ENCODE measurements at regions not wholly inside any gene's neighbourhood (a gene's known extent, or its start where the extent isn't known, plus 50 kb on each side); places are given as distances from the start of the nearest gene placed in this dataset.

GRCh38 chr15:46676233-46677206 is 1040.8 kb upstream of the SEMA6D start:
- peak; percentile 55 for DNase-seq

GRCh38 chr15:46677491-46677890 is 1039.8 kb upstream of the SEMA6D start:
- no peak for DNase-seq

GRCh38 chr15:46681901-46682300 is 1035.4 kb upstream of the SEMA6D start:
- DNase-seq, result no peak

- no peak for DNase-seq
Observed at GRCh38 chr15:46682969-46683791, 1034.1 kb upstream of the SEMA6D start.

- no peak for DNase-seq
Observed at GRCh38 chr15:46685096-46685495, 1032.2 kb upstream of the SEMA6D start.

GRCh38 chr15:46685681-46686080 is 1031.6 kb upstream of the SEMA6D start:
- no peak for DNase-seq

DNA sequence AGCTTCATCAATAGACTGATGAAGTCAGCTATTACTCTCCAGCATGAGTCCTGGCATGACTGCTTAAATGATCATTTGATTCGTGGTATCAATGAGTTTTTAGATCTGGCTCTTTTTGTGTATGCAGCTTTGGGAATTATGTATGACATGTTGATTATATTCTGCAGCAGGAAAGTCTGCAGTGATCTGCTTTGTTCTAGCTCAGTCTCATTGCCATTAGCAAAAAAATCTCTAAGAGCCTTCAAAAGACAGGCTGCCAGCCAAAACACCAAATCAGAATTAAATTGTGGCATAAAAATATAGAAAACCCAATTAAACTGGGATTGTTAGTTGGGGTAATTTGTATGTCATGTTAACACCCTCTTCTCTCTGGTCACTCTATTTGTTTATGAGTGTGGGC is 1021.0 kb upstream of the SEMA6D start:
- DNase-seq, result no peak

DNA sequence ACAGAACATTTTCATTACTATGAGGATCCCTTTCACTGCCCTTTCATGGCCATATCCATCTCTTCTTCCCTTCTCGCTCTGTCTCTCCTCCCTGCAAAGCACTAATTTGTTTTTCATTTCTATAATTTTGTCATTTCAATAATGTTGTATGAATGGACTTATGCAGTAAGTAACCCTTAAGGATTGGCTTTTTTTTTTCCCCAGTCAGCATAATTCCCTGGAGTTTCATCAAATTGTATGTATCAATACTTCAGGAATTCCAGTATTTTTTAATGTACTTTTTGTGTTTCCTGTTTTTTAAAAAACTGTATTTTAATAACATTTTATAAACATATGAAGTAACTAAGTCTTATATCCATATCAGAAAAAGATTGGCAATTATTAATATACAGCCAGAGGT is 1016.0 kb upstream of the SEMA6D start:
- no peak for DNase-seq

DNA sequence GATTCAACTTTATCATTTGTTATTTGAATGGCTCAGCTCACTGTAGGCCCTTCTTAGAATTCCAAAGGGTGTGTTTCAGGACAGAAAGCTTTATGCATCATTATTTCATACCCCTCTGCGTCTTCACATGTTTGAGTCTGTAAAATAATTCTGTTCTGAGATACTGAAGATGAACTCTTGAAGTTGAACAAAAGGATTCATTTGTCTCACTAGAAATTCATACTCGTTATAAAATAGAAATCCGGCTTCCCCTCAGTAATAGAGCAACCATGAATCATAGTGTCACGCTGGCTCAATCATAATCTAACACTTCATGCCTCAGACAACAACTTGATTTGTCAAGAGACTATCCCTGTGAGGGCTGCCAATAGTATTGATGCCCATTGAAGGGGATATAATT is 1015.4 kb upstream of the SEMA6D start:
- DNase-seq, result no peak

DNA sequence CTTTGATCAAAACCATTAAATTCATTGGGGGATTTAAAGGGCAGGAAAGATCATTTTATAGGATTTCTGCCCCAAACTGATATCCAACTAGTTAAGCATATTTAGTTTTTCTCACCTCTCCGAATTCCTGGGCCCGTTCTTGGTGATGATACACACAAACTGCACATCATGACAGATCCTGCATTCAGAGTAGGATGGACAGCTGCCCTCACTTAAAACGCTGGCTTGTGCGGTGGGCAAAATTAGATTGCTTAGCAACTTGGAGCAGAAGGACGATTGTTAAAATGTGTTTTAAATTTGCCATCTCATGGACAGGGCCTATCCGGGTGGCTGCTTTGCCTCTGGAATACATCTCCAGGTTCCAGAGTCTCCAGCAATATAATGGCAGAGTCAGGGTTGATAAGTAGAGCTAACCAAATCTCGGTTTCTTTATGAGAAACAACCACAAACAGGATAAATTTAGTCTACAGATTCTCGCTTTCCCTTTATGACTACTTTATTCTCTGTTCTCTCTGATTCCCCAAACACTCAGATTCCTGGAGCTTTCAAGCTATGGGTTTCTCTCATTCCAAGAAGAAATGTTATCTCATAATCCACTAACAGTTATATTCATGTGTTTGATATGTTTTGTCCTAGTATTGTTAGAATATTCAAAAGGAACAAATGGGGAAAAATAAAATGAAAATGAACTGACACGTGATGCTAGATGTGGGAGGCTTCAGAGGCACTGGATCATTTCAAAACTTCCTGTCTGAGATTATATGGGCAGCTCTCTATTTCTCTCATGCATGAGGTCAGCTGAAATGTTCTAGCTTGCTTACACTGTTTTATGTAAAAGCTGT is 1014.1 kb upstream of the SEMA6D start:
- DNase-seq, result no peak

DNA sequence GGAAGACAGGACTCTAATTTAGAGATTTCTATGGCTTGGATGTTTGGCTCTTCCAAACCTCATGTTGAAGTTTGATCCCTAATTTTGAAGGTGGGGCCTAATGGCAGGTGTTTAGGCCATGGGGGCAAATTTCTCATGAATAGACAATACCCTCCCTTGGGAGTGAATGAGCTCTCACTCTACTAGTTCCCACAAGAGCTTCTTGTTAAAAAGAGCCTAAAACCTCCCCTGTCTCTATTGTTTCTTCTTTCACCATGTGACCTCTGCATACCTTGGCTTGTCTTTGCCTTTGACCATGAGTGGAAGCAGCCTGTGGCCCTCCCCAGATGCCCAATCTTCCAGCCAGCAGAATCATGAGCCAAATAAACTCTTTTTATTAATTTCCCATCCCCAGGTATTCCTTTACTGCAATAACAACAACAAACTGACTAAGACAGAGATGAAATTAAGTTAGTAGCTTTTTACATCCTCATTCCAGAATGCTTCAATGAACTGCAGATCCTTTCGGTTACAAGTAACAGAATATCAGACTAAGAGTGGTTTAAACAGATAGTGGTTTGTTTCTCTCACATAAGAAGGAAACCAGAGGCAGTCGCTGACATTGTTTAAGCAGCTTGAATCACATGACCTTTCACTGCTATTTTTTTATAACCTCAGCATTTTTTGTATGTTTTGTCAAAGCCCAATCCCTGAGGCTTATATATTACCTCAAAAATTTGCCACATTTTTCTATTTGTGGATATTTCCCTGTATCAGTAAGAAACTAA is 1013.3 kb upstream of the SEMA6D start:
- no peak for DNase-seq

DNA sequence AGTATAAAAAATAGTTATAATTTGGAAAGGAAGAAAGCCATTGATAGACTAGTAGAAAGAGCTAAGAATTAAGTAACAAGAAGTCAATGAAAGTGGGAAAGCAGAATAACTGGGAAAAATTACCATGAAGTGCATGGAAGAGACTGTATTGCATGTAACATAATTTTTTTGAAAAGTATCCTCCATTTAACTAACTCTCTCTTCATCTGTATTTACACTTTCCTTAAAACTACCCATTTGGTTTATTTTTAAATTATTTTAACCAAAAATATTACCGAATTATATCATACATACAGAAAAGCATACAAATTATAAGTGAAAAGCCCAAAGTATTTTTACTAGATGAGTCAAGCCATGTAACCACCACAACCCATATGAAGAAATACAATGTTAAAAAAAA is 1009.9 kb upstream of the SEMA6D start:
- no peak for DNase-seq

DNA sequence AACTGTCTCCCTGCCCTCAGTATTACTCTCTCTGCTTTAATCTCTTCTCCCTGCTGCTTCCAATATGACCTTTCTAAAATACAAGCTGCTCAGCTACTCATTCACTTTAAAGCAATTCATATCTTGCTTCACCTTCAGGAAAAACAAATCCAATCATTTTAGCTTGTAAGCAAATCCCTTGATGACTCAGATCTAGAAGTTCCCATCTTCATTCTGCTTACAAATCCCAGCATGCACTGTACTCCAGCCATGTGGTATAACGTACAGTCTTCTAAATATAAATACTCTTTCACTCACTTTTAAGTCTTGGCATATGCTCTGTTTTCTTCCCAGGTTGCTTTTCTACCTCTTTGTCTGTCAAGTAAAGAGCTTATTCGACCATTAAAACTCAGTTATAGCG is 1009.1 kb upstream of the SEMA6D start:
- DNase-seq, result no peak

DNA sequence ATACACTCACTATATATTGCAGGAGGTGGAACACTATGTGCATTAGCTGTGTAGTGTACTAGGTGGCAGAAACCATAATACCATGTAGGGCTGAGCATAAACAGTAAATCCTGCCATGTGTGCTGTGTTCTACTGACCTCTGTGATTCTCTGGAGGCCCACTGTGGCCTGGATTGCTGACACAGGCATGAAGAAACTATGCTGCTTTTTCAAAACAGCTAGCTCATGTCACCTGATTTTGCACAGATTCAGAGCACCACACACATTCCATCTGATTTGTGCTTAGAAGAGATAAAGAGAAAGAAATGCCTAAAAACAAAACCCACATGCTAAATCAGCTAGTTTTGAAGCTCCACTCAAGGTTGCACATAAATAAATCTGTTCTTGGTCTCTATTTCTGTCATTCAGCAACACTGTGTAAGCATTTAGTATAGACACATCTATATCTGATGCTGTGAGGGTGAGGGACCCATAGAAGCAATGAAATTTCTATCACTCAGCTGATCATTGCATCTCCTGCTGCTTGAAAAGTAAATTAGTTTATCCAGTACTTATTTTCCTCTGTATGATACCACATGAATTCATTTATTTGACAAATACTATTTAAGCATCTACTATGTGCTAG is 1007.7 kb upstream of the SEMA6D start:
- no peak for DNase-seq

GRCh38 chr15:46710401-46710960 is 1006.8 kb upstream of the SEMA6D start:
- no peak for DNase-seq

- DNase-seq, result no peak
Observed at GRCh38 chr15:46713045-46713444, 1004.3 kb upstream of the SEMA6D start.

DNA sequence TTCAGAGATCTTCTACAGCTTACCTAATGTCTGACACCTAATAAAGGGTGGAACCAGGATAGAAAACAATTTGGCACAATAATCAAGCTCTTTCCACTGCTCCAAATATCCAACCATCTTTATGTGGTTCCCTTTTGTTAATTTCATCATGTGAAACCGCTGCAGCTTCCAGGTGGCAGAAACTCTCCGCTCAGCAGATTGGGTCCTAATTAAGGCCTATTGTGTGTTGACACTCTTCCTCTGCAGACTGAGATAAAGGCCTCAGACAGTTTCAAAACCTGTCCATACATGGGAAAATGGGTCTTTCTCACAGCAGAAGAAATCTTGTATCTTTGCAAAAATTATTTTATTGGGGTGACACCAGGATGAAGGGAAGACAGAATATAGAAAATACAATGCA is 1002.4 kb upstream of the SEMA6D start:
- no peak for DNase-seq

GRCh38 chr15:46723308-46723707 is 994.0 kb upstream of the SEMA6D start:
- DNase-seq, result no peak

GRCh38 chr15:46732060-46732459 is 985.2 kb upstream of the SEMA6D start:
- no peak for DNase-seq

DNA sequence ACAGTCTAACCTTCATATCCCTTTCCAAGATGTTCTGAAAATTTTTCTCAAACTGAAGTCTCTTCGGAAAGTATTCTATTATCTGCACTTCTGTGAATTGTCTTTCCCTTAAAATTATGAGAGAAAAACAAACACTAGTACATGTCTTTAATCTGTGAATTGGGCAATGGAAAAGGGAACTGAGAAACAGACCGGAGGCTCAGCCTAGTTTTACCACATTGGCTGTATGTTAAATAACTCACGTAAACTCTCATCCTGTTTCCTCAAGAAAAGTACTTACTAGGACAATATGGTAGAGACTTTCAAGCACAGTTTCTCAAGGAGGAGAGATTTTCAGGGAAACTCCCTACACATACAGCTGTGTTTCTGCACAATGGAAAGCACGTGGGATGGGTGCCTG is 982.2 kb upstream of the SEMA6D start:
- DNase-seq, result no peak

DNA sequence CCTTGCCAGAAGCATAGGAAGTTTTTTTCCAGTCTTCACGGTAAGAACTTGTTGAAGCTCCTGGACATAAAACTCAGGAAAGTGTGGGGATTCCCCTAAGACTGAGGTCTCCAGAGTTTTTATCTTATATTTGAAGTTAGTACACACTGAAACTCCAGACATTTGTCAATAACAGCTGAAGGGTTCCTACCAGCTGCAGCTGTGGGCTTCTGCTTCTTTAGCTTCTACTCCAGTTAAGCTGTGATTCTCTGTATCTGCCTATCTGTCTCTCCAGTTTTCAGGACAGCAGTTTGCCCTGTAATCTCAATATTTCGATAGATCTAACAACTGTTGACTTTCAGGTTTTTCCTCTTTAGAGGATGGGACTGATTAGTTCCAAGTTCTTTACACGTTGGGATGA is 966.0 kb upstream of the SEMA6D start:
- DNase-seq, result no peak

All from NCI-H748 treated with DMSO at 0.1 percent for 48 hours (cell line).